ENCODE measurements at regions not wholly inside any gene's neighbourhood (a gene's known extent, or its start where the extent isn't known, plus 50 kb on each side); places are given as distances from the start of the nearest gene placed in this dataset.

DNA sequence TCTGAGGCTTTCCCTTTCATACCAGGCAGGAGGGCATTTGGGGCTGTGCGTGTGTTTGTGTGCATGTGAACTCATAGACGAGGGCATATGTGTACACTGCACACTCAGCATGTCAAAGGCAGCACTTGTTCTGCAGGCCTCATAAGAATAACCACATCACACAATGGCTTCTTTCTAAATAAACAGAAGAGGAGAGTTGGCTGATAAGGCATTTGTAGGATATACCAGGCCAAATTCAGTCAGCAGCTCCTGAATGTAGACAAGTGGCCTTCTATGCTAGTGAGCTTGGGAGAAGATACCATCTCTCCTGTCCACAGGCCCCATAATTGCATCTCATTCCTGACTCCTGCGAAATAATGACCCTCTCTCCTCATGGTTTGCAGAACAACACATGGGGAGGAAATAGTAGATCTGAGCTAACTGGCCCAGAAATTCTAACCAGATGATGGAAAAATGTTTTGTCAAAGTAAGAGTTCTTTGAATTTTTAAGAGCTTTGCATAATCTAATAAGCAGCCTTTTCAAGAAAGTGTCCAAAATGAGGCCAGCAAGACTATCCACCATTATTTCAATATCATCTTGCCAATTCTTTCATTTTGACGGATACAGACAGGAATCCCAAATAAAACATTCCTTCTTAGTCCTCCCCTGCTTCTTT lies 60.5 kb upstream of the GAS1 start:
- Mint-ChIP-seq H3K36me3 (ENCODE audit: low read depth, unreplicated experiment) (no peaks in the 10 kb centered on the region), H3K27me3 (ENCODE audit: unreplicated experiment) (peaks cover 1% of the 10 kb centered on the region), H3K4me3 (ENCODE audit: unreplicated experiment) (no peak overlapping the region), H3K9me3 (ENCODE audit: unreplicated experiment) (no peaks in the 10 kb centered on the region), H3K27ac (ENCODE audit: unreplicated experiment) (no peak overlapping the region), H3K4me1 (ENCODE audit: unreplicated experiment) (no peaks in the 10 kb centered on the region)
- DNase-seq (ENCODE audit: low spot score), result no peak
- TF ChIP-seq, protein P1, sequence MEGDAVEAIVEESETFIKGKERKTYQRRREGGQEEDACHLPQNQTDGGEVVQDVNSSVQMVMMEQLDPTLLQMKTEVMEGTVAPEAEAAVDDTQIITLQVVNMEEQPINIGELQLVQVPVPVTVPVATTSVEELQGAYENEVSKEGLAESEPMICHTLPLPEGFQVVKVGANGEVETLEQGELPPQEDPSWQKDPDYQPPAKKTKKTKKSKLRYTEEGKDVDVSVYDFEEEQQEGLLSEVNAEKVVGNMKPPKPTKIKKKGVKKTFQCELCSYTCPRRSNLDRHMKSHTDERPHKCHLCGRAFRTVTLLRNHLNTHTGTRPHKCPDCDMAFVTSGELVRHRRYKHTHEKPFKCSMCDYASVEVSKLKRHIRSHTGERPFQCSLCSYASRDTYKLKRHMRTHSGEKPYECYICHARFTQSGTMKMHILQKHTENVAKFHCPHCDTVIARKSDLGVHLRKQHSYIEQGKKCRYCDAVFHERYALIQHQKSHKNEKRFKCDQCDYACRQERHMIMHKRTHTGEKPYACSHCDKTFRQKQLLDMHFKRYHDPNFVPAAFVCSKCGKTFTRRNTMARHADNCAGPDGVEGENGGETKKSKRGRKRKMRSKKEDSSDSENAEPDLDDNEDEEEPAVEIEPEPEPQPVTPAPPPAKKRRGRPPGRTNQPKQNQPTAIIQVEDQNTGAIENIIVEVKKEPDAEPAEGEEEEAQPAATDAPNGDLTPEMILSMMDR (IDR thresholded peaks at IDR 0.05; ENCODE audit: unreplicated experiment), result no peak

DNA sequence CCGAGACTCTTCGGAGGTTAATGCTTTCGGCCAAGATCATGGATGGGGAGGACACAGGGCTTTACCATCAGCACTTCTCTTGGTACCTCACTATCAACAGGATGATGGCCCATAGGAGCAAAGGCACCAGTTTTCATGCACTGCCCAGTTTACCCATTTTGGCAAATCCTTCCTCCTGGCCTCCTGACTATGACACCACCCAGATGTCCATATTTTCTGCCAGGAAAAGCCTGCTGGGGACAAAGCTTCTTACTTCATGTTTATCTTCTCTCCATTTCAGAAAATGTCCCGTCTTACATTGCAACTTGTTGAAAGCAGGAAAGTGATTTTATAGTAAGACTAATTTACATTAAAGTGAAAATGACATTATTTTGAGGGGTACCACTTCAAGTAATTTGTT lies 61.4 kb upstream of the GAS1 start:
- Mint-ChIP-seq H3K9me3 (ENCODE audit: unreplicated experiment) (no peaks in the 10 kb centered on the region), H3K27me3 (ENCODE audit: unreplicated experiment) (peaks cover 1% of the 10 kb centered on the region), H3K4me1 (ENCODE audit: unreplicated experiment) (no peaks in the 10 kb centered on the region), H3K36me3 (ENCODE audit: low read depth, unreplicated experiment) (no peaks in the 10 kb centered on the region), H3K27ac (ENCODE audit: unreplicated experiment) (no peak overlapping the region), H3K4me3 (ENCODE audit: unreplicated experiment) (no peak overlapping the region)
- no peak for DNase-seq (ENCODE audit: low spot score)
- TF ChIP-seq, protein P1 (IDR thresholded peaks at IDR 0.05; ENCODE audit: unreplicated experiment), result no peak

DNA sequence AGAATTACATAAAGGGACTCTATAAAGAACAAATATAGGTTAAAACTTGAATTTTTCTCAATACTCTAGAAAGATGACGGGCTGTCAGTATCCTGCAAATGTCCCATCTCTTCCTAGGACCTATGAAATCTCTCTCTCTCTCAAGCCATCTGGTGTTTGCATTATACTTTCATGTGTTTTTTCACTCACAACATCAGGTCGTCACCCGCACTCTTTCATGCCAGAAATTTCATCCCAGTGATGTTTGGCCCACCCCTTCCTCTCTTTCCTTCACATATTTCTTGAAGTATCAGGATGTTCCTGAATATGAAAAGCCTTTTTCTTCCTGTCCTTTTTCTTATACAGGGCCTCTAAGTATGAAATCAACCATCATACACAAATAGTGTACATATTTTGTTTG lies 63.3 kb upstream of the GAS1 start:
- peaks cover 1% of the 10 kb centered on the region for H3K27me3 Mint-ChIP-seq (ENCODE audit: unreplicated experiment)
- no peak for DNase-seq (ENCODE audit: low spot score)
- TF ChIP-seq, protein P1 (IDR thresholded peaks at IDR 0.05; ENCODE audit: unreplicated experiment), result no peak
- no peaks in the 10 kb centered on the region for H3K4me1 Mint-ChIP-seq (ENCODE audit: unreplicated experiment)
- no peaks in the 10 kb centered on the region for H3K9me3 Mint-ChIP-seq (ENCODE audit: unreplicated experiment)
- no peak overlapping the region for H3K27ac Mint-ChIP-seq (ENCODE audit: unreplicated experiment)
- H3K4me3 Mint-ChIP-seq (ENCODE audit: unreplicated experiment), result no peak overlapping the region
- H3K36me3 Mint-ChIP-seq (ENCODE audit: low read depth, unreplicated experiment), result no peaks in the 10 kb centered on the region

DNA sequence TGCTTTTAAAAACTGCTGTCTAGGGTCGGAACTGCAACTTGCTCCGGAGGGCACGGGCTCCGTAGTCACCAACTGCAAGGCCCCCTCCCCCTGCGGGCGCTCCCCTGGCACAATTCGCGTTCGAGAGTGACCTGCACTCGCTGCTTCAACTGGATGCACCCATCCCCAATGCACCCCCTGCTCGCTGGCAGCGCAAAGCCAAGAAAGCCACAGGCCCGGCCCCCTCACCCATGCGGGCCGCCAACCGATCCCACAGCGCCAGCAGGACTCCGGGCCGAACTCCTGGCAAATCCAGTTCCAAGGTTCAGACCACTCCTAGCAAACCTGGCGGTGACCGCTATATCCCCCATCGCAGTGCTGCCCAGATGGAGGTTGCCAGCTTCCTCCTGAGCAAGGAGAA lies 64.2 kb upstream of the GAS1 start:
- H3K36me3 Mint-ChIP-seq (ENCODE audit: low read depth, unreplicated experiment), result no peaks in the 10 kb centered on the region
- no peaks in the 10 kb centered on the region for H3K4me1 Mint-ChIP-seq (ENCODE audit: unreplicated experiment)
- TF ChIP-seq, protein P1 (IDR thresholded peaks at IDR 0.05; ENCODE audit: unreplicated experiment), result no peak
- H3K27ac Mint-ChIP-seq (ENCODE audit: unreplicated experiment), result no peak overlapping the region
- peaks cover 1% of the 10 kb centered on the region for H3K27me3 Mint-ChIP-seq (ENCODE audit: unreplicated experiment)
- no peak overlapping the region for H3K4me3 Mint-ChIP-seq (ENCODE audit: unreplicated experiment)
- no peak for DNase-seq (ENCODE audit: low spot score)
- H3K9me3 Mint-ChIP-seq (ENCODE audit: unreplicated experiment), result no peaks in the 10 kb centered on the region

DNA sequence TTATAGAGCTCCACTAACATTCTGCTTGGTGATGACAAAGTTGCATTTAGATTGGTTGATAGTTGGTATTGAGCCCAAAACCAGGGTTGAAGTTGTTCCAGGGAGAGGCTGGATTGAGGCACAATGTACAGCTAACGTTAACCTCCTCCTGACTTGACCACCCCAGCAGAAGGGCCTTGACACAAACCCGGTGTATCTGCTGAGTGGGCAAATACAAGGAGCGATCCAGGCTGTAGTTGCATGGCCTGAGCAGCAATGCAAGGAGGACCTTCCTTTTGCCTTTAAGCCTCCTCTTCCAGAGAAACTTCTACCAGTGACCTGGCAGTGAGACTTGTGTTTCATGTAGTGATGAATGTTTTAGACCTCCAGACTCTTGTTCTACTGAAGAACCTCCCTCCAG lies 66.2 kb upstream of the GAS1 start:
- H3K4me1 Mint-ChIP-seq (ENCODE audit: unreplicated experiment), result no peaks in the 10 kb centered on the region
- no peaks in the 10 kb centered on the region for H3K9me3 Mint-ChIP-seq (ENCODE audit: unreplicated experiment)
- no peak overlapping the region for H3K27ac Mint-ChIP-seq (ENCODE audit: unreplicated experiment)
- DNase-seq (ENCODE audit: low spot score), result no peak
- no peaks in the 10 kb centered on the region for H3K36me3 Mint-ChIP-seq (ENCODE audit: low read depth, unreplicated experiment)
- H3K27me3 Mint-ChIP-seq (ENCODE audit: unreplicated experiment), result peaks cover 4% of the 10 kb centered on the region
- TF ChIP-seq, protein P1 (IDR thresholded peaks at IDR 0.05; ENCODE audit: unreplicated experiment), result no peak
- H3K4me3 Mint-ChIP-seq (ENCODE audit: unreplicated experiment), result no peak overlapping the region
